Lower leg skin (tissue), 4 donors: ENCODE measurements at regions not wholly inside any gene's neighbourhood (a gene's known extent, or its start where the extent isn't known, plus 50 kb on each side); places are given as distances from the start of the nearest gene placed in this dataset.
"Not testable (repeated sequence)": the region's sequence is repeated elsewhere in the genome, so short reads cannot be mapped to it uniquely, and the experiment has no call there.

Source experiments
- DNase-seq, 2 donors: peaks; one replicate each; pipeline ENCODE4 v3.0.0-alpha.2; 2019; ENCODE audit warnings: low spot score in 2 of 2
- H3K4me3 ChIP-seq: fragments of 200-600 bp; sonication (generic); 2 replicates; pipeline ENCODE4 v1.5.1; 2017; ENCODE audit warnings: mild to moderate bottlenecking, low read depth; ENCODE audit not compliant: poor library complexity, severe bottlenecking
- CTCF ChIP-seq, 3 donors: fragments of 450-650 bp; IDR thresholded peaks; one replicate each; pipeline ENCODE4 v1.5.1; 2016; ENCODE audit warnings: antibody characterized with exemption in 3 of 3, mild to moderate bottlenecking in 3 of 3, moderate library complexity in 2 of 3
- POLR2A ChIP-seq, 2 donors: fragments of 450-650 bp; IDR thresholded peaks; one replicate each; pipeline ENCODE4 v1.6.1; 2016 to 2017; ENCODE audit warnings: antibody characterized with exemption in 2 of 2, mild to moderate bottlenecking in 1 of 2, moderate library complexity in 1 of 2
- WGBS, 2 donors: methylation state at CpG; one replicate each; pipeline ENCODE4 v1.1.5; 2018; 5-methylcytosine and 5-hydroxymethylcytosine counted together
- intact Hi-C: fragments of 100-400 bp; cut with DNase I; formaldehyde crosslinking; loops from one replicate; pipeline ENCODE4 v1.15.0; 2023; ENCODE audit warnings: low total_unique reads

GRCh38 chrX:115423086-115423485, 133.6 kb downstream of the LUZP4 start:
- H3K4me3 ChIP-seq = no peak overlapping the region
- WGBS, 2 donors = 60 to 68% methylated on average over 3 of the region's 3 CpGs
- no peak for DNase-seq
- TF ChIP-seq POLR2A (IDR thresholded peaks at IDR 0.05) = no peak
- TF ChIP-seq CTCF (IDR thresholded peaks at IDR 0.05) = no peak
- intact Hi-C loops = no loop called here

DNA sequence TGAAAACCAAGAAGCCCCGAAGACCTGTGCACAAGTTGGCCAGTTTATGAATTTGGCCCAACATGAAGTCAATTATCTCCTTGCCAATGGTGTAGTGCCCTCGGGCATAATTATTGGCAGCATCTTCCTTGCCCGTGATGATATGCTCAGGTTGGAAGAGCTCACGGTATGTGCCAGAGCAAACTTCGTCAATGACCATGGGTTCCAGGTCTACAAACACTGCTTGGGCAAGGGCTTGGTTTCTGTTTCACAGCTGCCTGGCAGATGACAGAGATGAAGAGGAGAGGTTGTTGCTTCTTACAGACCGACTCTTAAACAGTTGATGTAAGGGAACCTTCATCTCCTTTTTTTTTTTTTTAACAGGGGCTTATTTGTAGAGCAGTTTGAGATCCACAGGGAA, 135.6 kb upstream of the PLS3 start:
- TF ChIP-seq POLR2A (IDR thresholded peaks at IDR 0.05) (no peak), CTCF (IDR thresholded peaks at IDR 0.05) (no peak)
- H3K4me3 ChIP-seq = no peak overlapping the region
- DNase-seq = no peak
- intact Hi-C loops = no loop called here
- 57 to 76% methylated on average over 6 of the region's 6 CpGs for WGBS, 2 donors

DNA sequence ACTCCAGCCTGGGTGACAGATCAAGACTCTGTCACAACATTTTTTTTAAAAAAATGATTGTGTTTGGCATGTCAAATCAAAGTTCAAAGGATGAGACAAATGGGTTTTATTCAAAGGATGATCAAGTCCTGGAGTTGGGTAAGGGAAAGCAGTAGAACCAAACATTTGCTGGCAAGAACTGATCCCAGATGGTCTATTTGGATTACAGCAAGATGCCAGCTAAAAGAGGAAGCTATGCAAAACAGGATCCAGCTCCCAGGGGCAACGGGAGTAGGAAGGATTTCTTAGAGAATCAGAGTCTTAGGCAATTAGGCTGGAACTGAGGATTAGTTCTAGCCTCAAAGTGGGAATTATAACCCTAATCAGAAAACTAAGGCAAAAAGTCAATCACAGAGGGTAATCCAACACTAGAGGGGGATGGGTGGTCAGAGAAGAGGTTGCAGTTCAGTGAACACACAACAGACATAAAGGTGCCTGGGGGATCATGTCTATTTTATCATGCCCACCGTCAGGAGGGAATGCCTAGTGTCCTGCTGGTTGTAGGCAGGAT, 133.0 kb upstream of the PLS3 start:
- WGBS, 2 donors = 41 to 47% methylated on average over 2 of the region's 2 CpGs
- TF ChIP-seq POLR2A (IDR thresholded peaks at IDR 0.05) (no peak), CTCF (IDR thresholded peaks at IDR 0.05) (no peak)
- intact Hi-C loops = no loop called here

GRCh38 chrX:115434834-115435233, 126.1 kb upstream of the PLS3 start:
- intact Hi-C loops, DNase-seq, H3K4me3 ChIP-seq: not testable (repeated sequence)
- 93 to 98% methylated on average over 7 of the region's 7 CpGs for WGBS, 2 donors

More for the DNA sequence above, 133.0 kb upstream of the PLS3 start:
- H3K4me3 ChIP-seq = no peak overlapping the region
- no peak for DNase-seq

- TF ChIP-seq POLR2A (IDR thresholded peaks at IDR 0.05) = no peak
- TF ChIP-seq CTCF (IDR thresholded peaks at IDR 0.05) = no peak
- WGBS, 2 donors = 82 to 83% methylated on average over 5 of the region's 5 CpGs
- no peak overlapping the region for H3K4me3 ChIP-seq
- DNase-seq = no peak
- intact Hi-C loops = no loop called here
Observed at GRCh38 chrX:115437841-115438595, 123.0 kb upstream of the PLS3 start.

GRCh38 chrX:115448146-115448545, 112.8 kb upstream of the PLS3 start:
- no peak for DNase-seq
- H3K4me3 ChIP-seq = no peak overlapping the region
- TF ChIP-seq CTCF (IDR thresholded peaks at IDR 0.05) (no peak), POLR2A (IDR thresholded peaks at IDR 0.05) (no peak)
- WGBS, 2 donors = 62 to 71% methylated on average over 2 of the region's 2 CpGs
- intact Hi-C loops = no loop called here
